HG03103 (cell line): ENCODE measurements at regions not wholly inside any gene's neighbourhood (a gene's known extent, or its start where the extent isn't known, plus 50 kb on each side); places are given as distances from the start of the nearest gene placed in this dataset.
A peak's percentile ranks its signal among the peaks of the same experiment; 100 is the strongest.
"Not testable (repeated sequence)": the region's sequence is repeated elsewhere in the genome, so short reads cannot be mapped to it uniquely, and the experiment has no call there.

Source experiments
- ATAC-seq: cut with Tn5 transposase; IDR thresholded peaks from one replicate; pipeline ENCODE4 v1.9.1; 2021; ENCODE audit warnings: low read depth; ENCODE audit not compliant: unreplicated experiment

GRCh38 chr21:23886828-23887724, 1720.2 kb downstream of the MRPL39 start:
- ATAC-seq = no peak

GRCh38 chr21:23881783-23882182, 1725.5 kb downstream of the MRPL39 start:
- no peak for ATAC-seq

- ATAC-seq = no peak
These were observed 1730.2 kb downstream of the MRPL39 start for GRCh38 chr21:23876925-23877558.

GRCh38 chr21:23874271-23874670, 1733.0 kb downstream of the MRPL39 start:
- no peak for ATAC-seq

- no peak for ATAC-seq
These were observed 1745.3 kb downstream of the MRPL39 start for GRCh38 chr21:23861911-23862504.

GRCh38 chr21:23858878-23859277, 1748.4 kb downstream of the MRPL39 start:
- ATAC-seq = no peak

GRCh38 chr21:23853796-23854379, 1753.4 kb downstream of the MRPL39 start:
- peak; percentile 84 for ATAC-seq

- no peak for ATAC-seq
These were observed 1769.7 kb downstream of the MRPL39 start for GRCh38 chr21:23837564-23837963.

- ATAC-seq = no peak
These were observed 1784.5 kb downstream of the MRPL39 start for GRCh38 chr21:23822760-23823159.

- no peak for ATAC-seq
These were observed 1789.9 kb downstream of the MRPL39 start for GRCh38 chr21:23817337-23817736.

GRCh38 chr21:23812485-23812884, 1794.8 kb downstream of the MRPL39 start:
- no peak for ATAC-seq

- ATAC-seq = no peak
These were observed 1795.5 kb downstream of the MRPL39 start for GRCh38 chr21:23811805-23812204.

- no peak for ATAC-seq
These were observed 1797.7 kb downstream of the MRPL39 start for GRCh38 chr21:23809573-23809972.

GRCh38 chr21:23806966-23807548, 1800.2 kb downstream of the MRPL39 start:
- not testable (repeated sequence) for ATAC-seq

GRCh38 chr21:23804866-23805265, 1802.4 kb downstream of the MRPL39 start:
- ATAC-seq = no peak

GRCh38 chr21:23801292-23801691, 1806.0 kb downstream of the MRPL39 start:
- no peak for ATAC-seq

GRCh38 chr21:23799376-23799775, 1807.9 kb downstream of the MRPL39 start:
- no peak for ATAC-seq

- ATAC-seq = no peak
These were observed 1815.0 kb downstream of the MRPL39 start for GRCh38 chr21:23792300-23792699.

GRCh38 chr21:23789864-23790263, 1817.4 kb downstream of the MRPL39 start:
- ATAC-seq = no peak

GRCh38 chr21:23780326-23780725, 1827.0 kb downstream of the MRPL39 start:
- no peak for ATAC-seq

- no peak for ATAC-seq
These were observed 1863.5 kb downstream of the MRPL39 start for GRCh38 chr21:23743821-23744220.
